Body of pancreas (tissue), 4 donors: ENCODE measurements at regions not wholly inside any gene's neighbourhood (a gene's known extent, or its start where the extent isn't known, plus 50 kb on each side); places are given as distances from the start of the nearest gene placed in this dataset.

Source experiments
- POLR2A ChIP-seq, 3 donors: fragments of 450-650 bp; IDR thresholded peaks; one replicate each; pipeline ENCODE4 v1.6.1; 2016; ENCODE audit warnings: antibody characterized with exemption in 3 of 3, mild to moderate bottlenecking in 2 of 3
- TF ChIP-seq, protein P1 (sequence below), 7 experiments: fragments of 450-650 bp in 4 of 7; fragments of 200-600 bp in 3 of 7; sonication (generic) in 3 of 7; IDR thresholded peaks; one replicate each; pipeline ENCODE4 v1.5.1; 2016 to 2019; ENCODE audit warnings: antibody characterized with exemption in 7 of 7

DNA sequence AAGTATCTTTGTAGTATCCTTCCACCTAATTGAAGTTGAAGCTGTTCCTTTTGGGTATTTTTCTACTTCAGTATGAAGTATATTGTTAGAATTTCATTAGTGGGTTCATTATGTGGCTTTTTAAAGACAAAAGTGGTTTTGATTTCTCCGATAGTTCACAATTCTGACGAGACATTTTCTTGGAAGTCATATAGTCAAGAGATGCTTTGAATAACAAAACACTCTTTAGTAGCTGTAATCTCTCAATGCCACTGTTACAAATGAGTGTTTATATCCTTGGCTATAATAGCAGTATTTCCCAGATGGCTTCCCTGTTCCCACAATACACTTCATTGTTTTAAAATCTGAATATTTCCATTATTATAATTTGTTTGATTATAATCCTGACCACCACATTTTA lies 108.7 kb upstream of the F3 start:
- TF ChIP-seq POLR2A (IDR thresholded peaks at IDR 0.05), result no peak
- TF ChIP-seq, protein P1, sequence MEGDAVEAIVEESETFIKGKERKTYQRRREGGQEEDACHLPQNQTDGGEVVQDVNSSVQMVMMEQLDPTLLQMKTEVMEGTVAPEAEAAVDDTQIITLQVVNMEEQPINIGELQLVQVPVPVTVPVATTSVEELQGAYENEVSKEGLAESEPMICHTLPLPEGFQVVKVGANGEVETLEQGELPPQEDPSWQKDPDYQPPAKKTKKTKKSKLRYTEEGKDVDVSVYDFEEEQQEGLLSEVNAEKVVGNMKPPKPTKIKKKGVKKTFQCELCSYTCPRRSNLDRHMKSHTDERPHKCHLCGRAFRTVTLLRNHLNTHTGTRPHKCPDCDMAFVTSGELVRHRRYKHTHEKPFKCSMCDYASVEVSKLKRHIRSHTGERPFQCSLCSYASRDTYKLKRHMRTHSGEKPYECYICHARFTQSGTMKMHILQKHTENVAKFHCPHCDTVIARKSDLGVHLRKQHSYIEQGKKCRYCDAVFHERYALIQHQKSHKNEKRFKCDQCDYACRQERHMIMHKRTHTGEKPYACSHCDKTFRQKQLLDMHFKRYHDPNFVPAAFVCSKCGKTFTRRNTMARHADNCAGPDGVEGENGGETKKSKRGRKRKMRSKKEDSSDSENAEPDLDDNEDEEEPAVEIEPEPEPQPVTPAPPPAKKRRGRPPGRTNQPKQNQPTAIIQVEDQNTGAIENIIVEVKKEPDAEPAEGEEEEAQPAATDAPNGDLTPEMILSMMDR (IDR thresholded peaks at IDR 0.05), result no peak
